ENCODE measurements at regions not wholly inside any gene's neighbourhood (a gene's known extent, or its start where the extent isn't known, plus 50 kb on each side); places are given as distances from the start of the nearest gene placed in this dataset.

DNA sequence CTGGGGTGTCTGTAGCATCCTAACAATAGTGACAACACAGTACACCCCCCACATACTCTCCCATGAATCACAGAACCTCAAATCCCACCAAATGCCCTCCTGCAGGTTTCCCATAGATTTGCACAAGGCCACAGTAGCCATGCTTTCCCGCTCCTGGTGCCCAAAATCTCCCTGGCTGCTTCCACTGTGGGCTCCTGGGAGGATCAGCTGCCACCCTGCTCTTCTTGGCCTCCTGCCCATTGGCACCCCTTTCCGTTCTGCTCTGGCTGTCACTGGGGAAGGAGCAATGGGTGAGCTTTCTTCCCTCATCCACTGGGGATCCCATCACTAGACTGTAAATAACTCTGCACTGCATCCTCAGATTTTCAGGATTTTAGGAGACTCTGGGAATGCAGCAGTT is 92.1 kb upstream of the SLC24A5 start:
- TF ChIP-seq CTCF (IDR thresholded peaks at IDR 0.05; ENCODE audit: poor library complexity) (no peak), EZH2phosphoT487 (IDR thresholded peaks at IDR 0.05; ENCODE audit: low read depth, severe bottlenecking, unreplicated experiment) (no peak), EZH2 (IDR thresholded peaks at IDR 0.05; ENCODE audit: borderline replicate concordance) (no peak)
